H9 (cell line): ENCODE measurements at regions not wholly inside any gene's neighbourhood (a gene's known extent, or its start where the extent isn't known, plus 50 kb on each side); places are given as distances from the start of the nearest gene placed in this dataset.

Experiments used
- DNase-seq: peaks from one replicate; pipeline ENCODE4 v3.0.0-alpha.2; 2017
- H2AFZ ChIP-seq: one replicate; pipeline ENCODE4 v1.6.1; 2013; ENCODE audit warnings: mild to moderate bottlenecking, low read length, control low read depth, moderate library complexity
- H2AK5ac ChIP-seq: 2 replicates; pipeline ENCODE4 v1.6.1; 2013; ENCODE audit warnings: low read length, control low read depth, mixed read lengths; ENCODE audit not compliant: insufficient read length
- H2BK120ac ChIP-seq: one replicate; pipeline ENCODE4 v1.6.1; 2013; ENCODE audit warnings: low read depth, mild to moderate bottlenecking, low read length, control low read depth, inconsistent platforms; ENCODE audit not compliant: poor library complexity, severe bottlenecking
- H2BK12ac ChIP-seq: 2 replicates; pipeline ENCODE4 v1.6.1; 2013; ENCODE audit warnings: low read length, control low read depth, mixed read lengths, low read depth; ENCODE audit not compliant: insufficient read length
- H2BK15ac ChIP-seq: 2 replicates; pipeline ENCODE4 v1.6.1; 2013; ENCODE audit warnings: low read depth, low read length, control low read depth
- H2BK20ac ChIP-seq: one replicate; pipeline ENCODE4 v1.6.1; 2013; ENCODE audit warnings: low read depth, mild to moderate bottlenecking, low read length, control low read depth, inconsistent platforms; ENCODE audit not compliant: poor library complexity, severe bottlenecking
- H2BK5ac ChIP-seq: 2 replicates; pipeline ENCODE4 v1.6.1; 2013; ENCODE audit warnings: low read length, control low read depth, mixed read lengths; ENCODE audit not compliant: insufficient read length
- H3K14ac ChIP-seq: 2 replicates; pipeline ENCODE4 v1.6.1; 2013; ENCODE audit warnings: low read length, control low read depth; ENCODE audit not compliant: insufficient read depth
- H3K18ac ChIP-seq: 2 replicates; pipeline ENCODE4 v1.6.1; 2013; ENCODE audit warnings: low read depth, mild to moderate bottlenecking, mixed read lengths, low read length, control low read depth; ENCODE audit not compliant: insufficient read length
- H3K23ac ChIP-seq: 2 replicates; pipeline ENCODE4 v1.6.1; 2013; ENCODE audit warnings: low read length, control low read depth, mixed read lengths, low read depth; ENCODE audit not compliant: insufficient read length
- H3K23me2 ChIP-seq: 2 replicates; pipeline ENCODE4 v1.6.1; 2013; ENCODE audit warnings: low read depth, mild to moderate bottlenecking, mixed read lengths, low read length, control low read depth; ENCODE audit not compliant: insufficient read length, poor library complexity, severe bottlenecking
- H3K27ac ChIP-seq: 2 replicates; pipeline ENCODE4 v1.5.1; 2013; ENCODE audit warnings: low read length, control low read depth, mixed read lengths, low read depth; ENCODE audit not compliant: insufficient read length
- H3K27me3 ChIP-seq: 2 replicates; pipeline ENCODE4 v1.6.1; 2013; ENCODE audit warnings: low read length, control low read depth, inconsistent platforms; ENCODE audit not compliant: insufficient read depth
- H3K4ac ChIP-seq: 2 replicates; pipeline ENCODE4 v1.6.1; 2013; ENCODE audit warnings: low read depth, mild to moderate bottlenecking, control low read depth, inconsistent platforms, low read length, moderate library complexity
- H3K4me1 ChIP-seq: 2 replicates; pipeline ENCODE4 v1.6.1; 2013; ENCODE audit warnings: low read length, control low read depth, inconsistent platforms; ENCODE audit not compliant: insufficient read depth
- H3K4me2 ChIP-seq: 2 replicates; pipeline ENCODE4 v1.6.1; 2013; ENCODE audit warnings: low read length, control low read depth, mixed read lengths; ENCODE audit not compliant: insufficient read length, insufficient read depth
- H3K56ac ChIP-seq: 2 replicates; pipeline ENCODE4 v1.6.1; 2013; ENCODE audit warnings: low read depth, mild to moderate bottlenecking, mixed read lengths, low read length, control low read depth; ENCODE audit not compliant: insufficient read length
- H3K79me1 ChIP-seq: 2 replicates; pipeline ENCODE4 v1.6.1; 2013; ENCODE audit warnings: low read depth, mild to moderate bottlenecking, moderate library complexity, low read length, control low read depth, inconsistent platforms; ENCODE audit not compliant: insufficient read depth, poor library complexity, severe bottlenecking
- H3K79me2 ChIP-seq: 2 replicates; pipeline ENCODE4 v1.6.1; 2013; ENCODE audit warnings: low read length, control low read depth, inconsistent platforms; ENCODE audit not compliant: insufficient read depth
- H3K9ac ChIP-seq: 2 replicates; pipeline ENCODE4 v1.6.1; 2013; ENCODE audit warnings: low read length, control low read depth, mixed read lengths; ENCODE audit not compliant: insufficient read length; ENCODE audit errors: extremely low read depth
- H3K9me3 ChIP-seq: one replicate; pipeline ENCODE4 v1.6.1; 2013; ENCODE audit warnings: low read depth, low read length, inconsistent platforms; ENCODE audit not compliant: control insufficient read depth
- H3T11ph ChIP-seq: one replicate; pipeline ENCODE4 v1.6.1; 2013; ENCODE audit warnings: mild to moderate bottlenecking, low read length, control low read depth, inconsistent platforms
- H4K20me1 ChIP-seq: one replicate; pipeline ENCODE4 v1.6.1; 2013; ENCODE audit not compliant: control insufficient read depth, insufficient read length, insufficient read depth
- H4K5ac ChIP-seq: 2 replicates; pipeline ENCODE4 v1.6.1; 2013; ENCODE audit warnings: low read depth, mild to moderate bottlenecking, mixed read lengths, low read length, control low read depth; ENCODE audit not compliant: insufficient read length
- H4K8ac ChIP-seq: replicated peaks from 2 replicates; pipeline ENCODE4 v1.6.1; 2013; ENCODE audit warnings: low read length, control low read depth, mixed read lengths, low read depth; ENCODE audit not compliant: insufficient read length
- H4K91ac ChIP-seq: 2 replicates; pipeline ENCODE4 v1.6.1; 2013; ENCODE audit warnings: low read depth, mild to moderate bottlenecking, moderate library complexity, mixed read lengths, low read length, control low read depth; ENCODE audit not compliant: insufficient read length
- H3K27ac Mint-ChIP-seq, 3 experiments: 2 replicates in 2 of 3; 3 replicates in 1 of 3; pipeline ENCODE4 v1.8.0; 2020 to 2021; ENCODE audit warnings: mixed read lengths in 3 of 3, mild to moderate bottlenecking in 1 of 3, moderate library complexity in 1 of 3
- H3K27me3 Mint-ChIP-seq: 2 replicates; pipeline ENCODE4 v1.8.0; 2021; ENCODE audit warnings: low read depth, mild to moderate bottlenecking, moderate library complexity, mixed read lengths
- H3K36me3 Mint-ChIP-seq, 3 experiments: 2 replicates in 2 of 3; 3 replicates in 1 of 3; pipeline ENCODE4 v1.8.0; 2020 to 2021; ENCODE audit warnings: low read depth in 3 of 3, mixed read lengths in 3 of 3; ENCODE audit not compliant: insufficient read depth in 1 of 3
- H3K4me1 Mint-ChIP-seq, 2 experiments: 2 replicates each; pipeline ENCODE4 v1.8.0; 2020; ENCODE audit warnings: mixed read lengths in 2 of 2
- H3K4me3 Mint-ChIP-seq, 2 experiments: 2 replicates in 1 of 2; 3 replicates in 1 of 2; pipeline ENCODE4 v1.8.0; 2020 to 2021; ENCODE audit warnings: mild to moderate bottlenecking in 2 of 2, mixed read lengths in 2 of 2, moderate library complexity in 1 of 2
- H3K9me3 Mint-ChIP-seq, 2 experiments: 2 replicates in 1 of 2; 3 replicates in 1 of 2; pipeline ENCODE4 v1.8.0; 2020; ENCODE audit warnings: mild to moderate bottlenecking in 2 of 2, mixed read lengths in 2 of 2, moderate library complexity in 1 of 2
- TF ChIP-seq, protein P1 (sequence below): fragments of 200-600 bp; sonication (generic); conservative IDR thresholded peaks from 3 replicates; pipeline ENCODE4 v1.8.0; 2021; ENCODE audit warnings: antibody characterized with exemption, mild to moderate bottlenecking

DNA sequence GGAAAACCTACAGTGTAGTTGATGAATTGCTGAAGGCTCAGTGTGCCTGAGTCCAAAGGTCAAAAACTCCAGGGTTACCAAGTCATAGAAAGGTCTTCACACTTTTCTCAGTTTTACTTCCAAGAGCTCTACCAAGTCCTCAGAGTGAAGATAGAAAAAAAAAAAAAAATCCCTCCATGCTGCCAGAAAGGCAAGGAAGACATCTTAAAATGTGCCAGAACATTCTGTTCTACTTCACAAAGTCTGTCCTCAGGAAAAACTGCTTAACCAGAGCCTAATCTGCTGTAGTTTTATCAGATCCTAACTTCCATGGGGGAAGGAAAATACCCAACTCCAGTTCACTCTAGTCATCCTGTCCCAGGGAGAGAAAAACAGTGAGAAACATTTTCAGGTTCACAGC is 175.6 kb upstream of the CDH11 start:
- no peak for DNase-seq
- no peak overlapping the region for H3K27ac ChIP-seq
- Mint-ChIP-seq H3K4me3 (no peak overlapping the region), H3K27me3 (peaks cover 2% of the 10 kb centered on the region; the same call in 1 of the 2 replicates), H3K36me3 (no peaks in the 10 kb centered on the region; a peak in 1 of 7 replicates), H3K27ac (no peak overlapping the region), H3K9me3 (peaks cover 0 to 4% of the 10 kb centered on the region in 2 experiments; a peak in 1 of 5 replicates), H3K4me1 (peaks cover 17 to 22% of the 10 kb centered on the region in 2 experiments)
- peaks cover 4% of the 10 kb centered on the region; the same call in 1 of the 2 replicates for H3K4me1 ChIP-seq
- H4K20me1 ChIP-seq: no peaks in the 10 kb centered on the region
- H2AK5ac ChIP-seq: no peak overlapping the region
- no peak overlapping the region for H3K9ac ChIP-seq
- no peak overlapping the region for H3T11ph ChIP-seq
- no peak overlapping the region for H2BK12ac ChIP-seq
- no peaks in the 10 kb centered on the region for H3K27me3 ChIP-seq
- no peak overlapping the region for H4K8ac ChIP-seq
- H3K9me3 ChIP-seq: no peaks in the 10 kb centered on the region
- no peak overlapping the region for H4K91ac ChIP-seq
- no peak overlapping the region for H3K4me2 ChIP-seq
- no peak overlapping the region for H3K14ac ChIP-seq
- no peak overlapping the region for H3K23ac ChIP-seq
- H3K23me2 ChIP-seq: no peaks in the 10 kb centered on the region
- H3K56ac ChIP-seq: no peak overlapping the region
- H2BK15ac ChIP-seq: no peak overlapping the region
- no peaks in the 10 kb centered on the region for H3K79me1 ChIP-seq
- no peak overlapping the region for H2BK5ac ChIP-seq
- H3K4ac ChIP-seq: no peak overlapping the region
- H3K18ac ChIP-seq: no peak overlapping the region
- no peak overlapping the region for H4K5ac ChIP-seq
- H3K79me2 ChIP-seq: no peaks in the 10 kb centered on the region
- H2BK20ac ChIP-seq: no peak overlapping the region
- no peak overlapping the region for H2BK120ac ChIP-seq
- TF ChIP-seq, protein P1, sequence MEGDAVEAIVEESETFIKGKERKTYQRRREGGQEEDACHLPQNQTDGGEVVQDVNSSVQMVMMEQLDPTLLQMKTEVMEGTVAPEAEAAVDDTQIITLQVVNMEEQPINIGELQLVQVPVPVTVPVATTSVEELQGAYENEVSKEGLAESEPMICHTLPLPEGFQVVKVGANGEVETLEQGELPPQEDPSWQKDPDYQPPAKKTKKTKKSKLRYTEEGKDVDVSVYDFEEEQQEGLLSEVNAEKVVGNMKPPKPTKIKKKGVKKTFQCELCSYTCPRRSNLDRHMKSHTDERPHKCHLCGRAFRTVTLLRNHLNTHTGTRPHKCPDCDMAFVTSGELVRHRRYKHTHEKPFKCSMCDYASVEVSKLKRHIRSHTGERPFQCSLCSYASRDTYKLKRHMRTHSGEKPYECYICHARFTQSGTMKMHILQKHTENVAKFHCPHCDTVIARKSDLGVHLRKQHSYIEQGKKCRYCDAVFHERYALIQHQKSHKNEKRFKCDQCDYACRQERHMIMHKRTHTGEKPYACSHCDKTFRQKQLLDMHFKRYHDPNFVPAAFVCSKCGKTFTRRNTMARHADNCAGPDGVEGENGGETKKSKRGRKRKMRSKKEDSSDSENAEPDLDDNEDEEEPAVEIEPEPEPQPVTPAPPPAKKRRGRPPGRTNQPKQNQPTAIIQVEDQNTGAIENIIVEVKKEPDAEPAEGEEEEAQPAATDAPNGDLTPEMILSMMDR: no peak
- H2AFZ ChIP-seq: no peak overlapping the region
